A549 (cell line): ENCODE measurements at regions not wholly inside any gene's neighbourhood (a gene's known extent, or its start where the extent isn't known, plus 50 kb on each side); places are given as distances from the start of the nearest gene placed in this dataset.

Experiments
- BHLHE40 ChIP-seq: IDR thresholded peaks from 2 replicates; pipeline ENCODE4 v1.6.1; 2012; ENCODE audit warnings: low read depth, low read length, inconsistent platforms
- CTCF ChIP-seq: fragments of >200 bp; sonication (Bioruptor Twin); formaldehyde crosslinking; IDR thresholded peaks from 3 replicates; pipeline ENCODE4 v1.5.1; 2016
- E2F6 ChIP-seq: IDR thresholded peaks from 2 replicates; pipeline ENCODE4 v1.6.1; 2012; ENCODE audit warnings: low read depth, borderline replicate concordance
- EHMT2 ChIP-seq: fragments of 200-600 bp; sonication (generic); IDR thresholded peaks from 2 replicates; pipeline ENCODE4 v1.6.1; 2016; ENCODE audit warnings: antibody characterized with exemption, low read depth, mild to moderate bottlenecking, moderate library complexity
- ESRRA ChIP-seq: fragments of 150-350 bp; IDR thresholded peaks from 2 replicates; pipeline ENCODE4 v1.6.1; 2014; ENCODE audit warnings: mild to moderate bottlenecking, low read length, borderline replicate concordance
- KDM1A ChIP-seq: fragments of 200-600 bp; sonication (generic); IDR thresholded peaks from 2 replicates; pipeline ENCODE4 v1.6.1; 2016; ENCODE audit warnings: low read depth, mild to moderate bottlenecking
- MAX ChIP-seq: IDR thresholded peaks from 2 replicates; pipeline ENCODE4 v1.6.1; 2012
- MYC ChIP-seq: IDR thresholded peaks from 2 replicates; pipeline ENCODE4 v1.6.1; 2012; ENCODE audit warnings: mild to moderate bottlenecking, inconsistent platforms, low read length, improper control_type of control experiment, borderline replicate concordance
- PBX3 ChIP-seq: IDR thresholded peaks from 2 replicates; pipeline ENCODE4 v1.6.1; 2012
- POLR2A ChIP-seq: IDR thresholded peaks from 2 replicates; pipeline ENCODE4 v1.6.1; 2012; ENCODE audit warnings: mild to moderate bottlenecking, low read length
- RAD21 ChIP-seq, 2 experiments: fragments of >200 bp in 1 of 2; sonication (Bioruptor Twin) in 1 of 2; formaldehyde crosslinking in 1 of 2; IDR thresholded peaks in 1 of 2; conservative IDR thresholded peaks in 1 of 2; 2 replicates in 1 of 2; 3 replicates in 1 of 2; pipeline ENCODE4 v1.6.1; 2012 to 2018; ENCODE audit warnings: inconsistent platforms in 1 of 2
- SMC3 ChIP-seq: fragments of >200 bp; sonication (Bioruptor Twin); formaldehyde crosslinking; IDR thresholded peaks from 3 replicates; pipeline ENCODE4 v1.6.1; 2018; ENCODE audit warnings: inconsistent platforms
- TP53 ChIP-seq: fragments of 250-450 bp; sonication (Bioruptor Pico); IDR thresholded peaks from 2 replicates; pipeline ENCODE4 v1.5.0; 2021; ENCODE audit warnings: mild to moderate bottlenecking, moderate library complexity
- USF2 ChIP-seq: fragments of 450-650 bp; IDR thresholded peaks from 2 replicates; pipeline ENCODE4 v1.6.1; 2014; ENCODE audit warnings: antibody characterized with exemption

GRCh38 chr2:16816016-16816415 is 150.4 kb upstream of the CYRIA start:
- TF ChIP-seq MAX (no peak), CTCF (no peak), POLR2A (no peak), SMC3 (no peak), MYC (no peak), PBX3 (no peak), USF2 (no peak), EHMT2 (no peak), KDM1A (no peak), RAD21 (conservative IDR thresholded peaks at IDR 0.05 in 1 of 2, IDR thresholded peaks at IDR 0.05 in 1 of 2) (no peak), ESRRA (no peak), BHLHE40 (no peak), TP53 (CRISPR knock-in tag) (no peak), E2F6 (no peak)
